ENCODE measurements at regions not wholly inside any gene's neighbourhood (a gene's known extent, or its start where the extent isn't known, plus 50 kb on each side); places are given as distances from the start of the nearest gene placed in this dataset.

GRCh38 chr2:6579281-6579680, 286.4 kb downstream of the CMPK2 start:
- TF ChIP-seq, protein P1, sequence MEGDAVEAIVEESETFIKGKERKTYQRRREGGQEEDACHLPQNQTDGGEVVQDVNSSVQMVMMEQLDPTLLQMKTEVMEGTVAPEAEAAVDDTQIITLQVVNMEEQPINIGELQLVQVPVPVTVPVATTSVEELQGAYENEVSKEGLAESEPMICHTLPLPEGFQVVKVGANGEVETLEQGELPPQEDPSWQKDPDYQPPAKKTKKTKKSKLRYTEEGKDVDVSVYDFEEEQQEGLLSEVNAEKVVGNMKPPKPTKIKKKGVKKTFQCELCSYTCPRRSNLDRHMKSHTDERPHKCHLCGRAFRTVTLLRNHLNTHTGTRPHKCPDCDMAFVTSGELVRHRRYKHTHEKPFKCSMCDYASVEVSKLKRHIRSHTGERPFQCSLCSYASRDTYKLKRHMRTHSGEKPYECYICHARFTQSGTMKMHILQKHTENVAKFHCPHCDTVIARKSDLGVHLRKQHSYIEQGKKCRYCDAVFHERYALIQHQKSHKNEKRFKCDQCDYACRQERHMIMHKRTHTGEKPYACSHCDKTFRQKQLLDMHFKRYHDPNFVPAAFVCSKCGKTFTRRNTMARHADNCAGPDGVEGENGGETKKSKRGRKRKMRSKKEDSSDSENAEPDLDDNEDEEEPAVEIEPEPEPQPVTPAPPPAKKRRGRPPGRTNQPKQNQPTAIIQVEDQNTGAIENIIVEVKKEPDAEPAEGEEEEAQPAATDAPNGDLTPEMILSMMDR (conservative IDR thresholded peaks at IDR 0.05), result no peak
- no peak for TF ChIP-seq ZFX (IDR thresholded peaks at IDR 0.05)
